GM20000 (cell line): ENCODE measurements at regions not wholly inside any gene's neighbourhood (a gene's known extent, or its start where the extent isn't known, plus 50 kb on each side); places are given as distances from the start of the nearest gene placed in this dataset.

Experiments used
- DNase-seq: peaks from one replicate; pipeline ENCODE4 v3.0.0; 2012; ENCODE audit warnings: low spot score
- TF ChIP-seq, protein P1 (sequence below): IDR thresholded peaks from 2 replicates; pipeline ENCODE4 v1.5.1; 2012; ENCODE audit warnings: mild to moderate bottlenecking, control low read depth; ENCODE audit errors: extremely low read depth, missing control alignments

DNA sequence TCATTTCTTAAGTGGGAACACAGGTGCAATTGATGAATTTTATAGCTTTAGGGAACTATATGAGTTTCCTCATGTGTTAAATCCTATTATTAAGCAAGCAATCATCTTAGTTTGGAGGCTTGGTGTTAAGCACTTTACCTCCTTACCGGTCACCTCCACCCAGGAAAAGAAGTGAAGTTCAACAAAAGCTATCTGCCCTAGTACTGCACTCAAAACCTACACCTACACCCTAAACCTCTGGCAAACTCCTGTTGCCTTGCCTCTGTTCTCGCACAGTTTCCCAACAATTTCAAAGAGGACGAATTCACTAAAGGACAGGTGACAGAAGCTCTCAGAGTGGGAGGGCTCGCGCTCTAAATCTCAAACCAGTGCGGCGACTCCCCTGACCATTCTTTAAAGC, 85.7 kb upstream of the TENT5D start:
- no peak for DNase-seq
- TF ChIP-seq, protein P1, sequence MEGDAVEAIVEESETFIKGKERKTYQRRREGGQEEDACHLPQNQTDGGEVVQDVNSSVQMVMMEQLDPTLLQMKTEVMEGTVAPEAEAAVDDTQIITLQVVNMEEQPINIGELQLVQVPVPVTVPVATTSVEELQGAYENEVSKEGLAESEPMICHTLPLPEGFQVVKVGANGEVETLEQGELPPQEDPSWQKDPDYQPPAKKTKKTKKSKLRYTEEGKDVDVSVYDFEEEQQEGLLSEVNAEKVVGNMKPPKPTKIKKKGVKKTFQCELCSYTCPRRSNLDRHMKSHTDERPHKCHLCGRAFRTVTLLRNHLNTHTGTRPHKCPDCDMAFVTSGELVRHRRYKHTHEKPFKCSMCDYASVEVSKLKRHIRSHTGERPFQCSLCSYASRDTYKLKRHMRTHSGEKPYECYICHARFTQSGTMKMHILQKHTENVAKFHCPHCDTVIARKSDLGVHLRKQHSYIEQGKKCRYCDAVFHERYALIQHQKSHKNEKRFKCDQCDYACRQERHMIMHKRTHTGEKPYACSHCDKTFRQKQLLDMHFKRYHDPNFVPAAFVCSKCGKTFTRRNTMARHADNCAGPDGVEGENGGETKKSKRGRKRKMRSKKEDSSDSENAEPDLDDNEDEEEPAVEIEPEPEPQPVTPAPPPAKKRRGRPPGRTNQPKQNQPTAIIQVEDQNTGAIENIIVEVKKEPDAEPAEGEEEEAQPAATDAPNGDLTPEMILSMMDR = no peak

GRCh38 chrX:80335062-80335830, 85.0 kb upstream of the TENT5D start:
- TF ChIP-seq, protein P1 = no peak
- no peak for DNase-seq

GRCh38 chrX:80354966-80355465, 65.2 kb upstream of the TENT5D start:
- DNase-seq = no peak
- TF ChIP-seq, protein P1 = no peak
